ENCODE measurements at regions not wholly inside any gene's neighbourhood (a gene's known extent, or its start where the extent isn't known, plus 50 kb on each side); places are given as distances from the start of the nearest gene placed in this dataset.

DNA sequence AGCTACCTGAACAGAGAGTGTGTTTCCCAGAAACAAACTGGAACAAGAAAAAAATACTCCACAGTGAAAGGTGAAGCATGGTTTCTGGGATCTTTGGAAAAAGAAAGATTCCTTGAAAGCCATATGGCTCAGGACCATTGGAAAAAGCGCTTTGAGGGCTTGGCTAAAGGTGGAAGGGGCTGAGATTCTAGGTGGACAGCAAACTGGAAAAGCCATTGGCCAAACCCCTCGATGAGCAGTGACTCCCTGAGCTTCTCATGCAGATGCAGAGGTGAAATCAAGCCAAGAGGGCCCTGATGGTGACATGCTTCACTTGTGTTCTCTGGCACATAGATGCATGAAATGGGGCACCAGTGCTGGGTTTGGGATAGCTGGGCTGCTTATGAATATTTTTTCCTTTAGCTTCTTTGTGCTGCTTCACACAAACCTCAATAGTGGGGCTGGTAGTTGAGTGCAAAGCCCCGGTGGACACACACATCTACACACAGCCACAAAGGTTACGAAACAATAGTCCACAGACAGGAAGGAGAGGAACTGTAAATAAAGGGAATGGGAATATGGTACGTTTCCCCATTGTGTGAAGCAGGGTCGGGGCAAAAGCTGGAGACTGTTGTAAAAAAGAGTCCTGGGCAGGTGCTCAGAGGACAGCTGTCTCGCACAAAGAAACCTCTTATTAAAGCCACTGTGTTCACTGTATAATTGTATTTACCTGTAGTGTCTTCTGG, 117.8 kb downstream of the FOXA2 start:
- DNase-seq (ENCODE audit: low read depth) = no peak

DNA sequence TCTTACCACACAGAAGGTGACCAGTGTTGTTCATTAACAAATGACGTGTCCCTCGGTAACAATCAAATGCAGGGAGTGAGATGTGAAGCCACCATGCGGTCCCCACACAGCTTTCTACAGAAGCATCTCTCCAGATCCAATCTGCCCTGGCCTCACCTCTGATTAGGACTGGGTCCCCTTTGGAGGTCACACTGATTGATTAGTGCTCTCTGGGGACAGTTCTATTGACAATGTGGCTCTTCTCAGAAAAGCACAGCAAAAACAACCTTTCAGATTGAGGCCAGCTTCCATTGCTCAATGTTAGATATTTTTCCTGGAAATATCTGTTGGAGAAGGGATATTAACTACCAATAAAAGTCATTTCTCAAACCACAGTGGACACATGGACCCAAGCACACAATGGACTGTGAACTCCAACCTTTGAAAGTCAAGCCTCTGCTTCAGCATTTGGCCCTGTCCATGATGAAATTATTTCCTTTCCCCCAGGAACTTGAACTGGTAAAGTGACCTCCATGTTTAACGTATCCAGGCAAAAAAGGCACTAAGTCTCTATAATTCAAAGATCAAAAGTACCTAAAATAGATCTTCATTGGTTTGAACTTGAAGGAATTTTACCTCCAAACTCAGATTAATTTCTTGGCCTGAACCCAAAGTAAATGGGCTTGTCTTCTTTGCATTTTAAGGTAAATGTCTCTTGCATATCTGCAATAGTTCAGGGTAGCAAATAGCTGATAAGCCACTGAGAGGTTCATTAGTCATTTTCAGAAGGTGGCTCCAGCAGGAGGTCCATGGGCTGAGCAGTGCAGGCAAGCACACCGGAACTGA, 118.5 kb downstream of the FOXA2 start:
- no peak for DNase-seq (ENCODE audit: low read depth)

DNA sequence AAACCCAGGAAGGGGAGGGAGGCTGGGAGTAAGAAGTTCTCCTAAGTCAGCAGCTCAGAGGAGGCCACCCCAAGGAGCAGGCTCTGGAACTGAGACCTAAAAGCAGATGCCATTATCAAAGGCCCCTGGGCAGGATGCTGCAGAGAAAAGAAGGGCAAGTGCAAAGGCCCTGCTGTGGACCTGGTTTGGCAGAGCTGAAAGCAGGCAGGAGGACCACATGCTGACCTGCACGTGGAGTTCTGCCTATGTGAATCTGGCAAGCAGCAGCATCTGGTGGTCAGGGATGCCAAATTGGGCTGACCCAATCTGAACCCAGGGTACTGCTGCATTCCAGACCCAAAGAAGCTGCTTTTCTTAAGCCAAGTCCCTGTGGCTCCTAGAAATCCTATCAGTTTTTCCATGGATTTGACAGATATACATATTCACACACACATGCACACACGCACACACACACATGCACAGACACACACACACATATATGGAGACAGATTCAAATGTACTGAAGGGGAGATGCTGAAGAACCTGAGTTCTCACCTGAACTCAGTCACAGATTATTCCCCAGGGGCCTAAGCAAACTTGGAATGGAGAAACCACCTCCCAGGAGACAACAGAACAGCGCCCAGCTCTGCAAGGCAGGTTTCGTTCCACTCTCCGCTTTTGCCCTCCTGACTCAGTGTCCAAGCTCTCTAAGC, 119.9 kb downstream of the FOXA2 start:
- no peak for DNase-seq (ENCODE audit: low read depth)

DNA sequence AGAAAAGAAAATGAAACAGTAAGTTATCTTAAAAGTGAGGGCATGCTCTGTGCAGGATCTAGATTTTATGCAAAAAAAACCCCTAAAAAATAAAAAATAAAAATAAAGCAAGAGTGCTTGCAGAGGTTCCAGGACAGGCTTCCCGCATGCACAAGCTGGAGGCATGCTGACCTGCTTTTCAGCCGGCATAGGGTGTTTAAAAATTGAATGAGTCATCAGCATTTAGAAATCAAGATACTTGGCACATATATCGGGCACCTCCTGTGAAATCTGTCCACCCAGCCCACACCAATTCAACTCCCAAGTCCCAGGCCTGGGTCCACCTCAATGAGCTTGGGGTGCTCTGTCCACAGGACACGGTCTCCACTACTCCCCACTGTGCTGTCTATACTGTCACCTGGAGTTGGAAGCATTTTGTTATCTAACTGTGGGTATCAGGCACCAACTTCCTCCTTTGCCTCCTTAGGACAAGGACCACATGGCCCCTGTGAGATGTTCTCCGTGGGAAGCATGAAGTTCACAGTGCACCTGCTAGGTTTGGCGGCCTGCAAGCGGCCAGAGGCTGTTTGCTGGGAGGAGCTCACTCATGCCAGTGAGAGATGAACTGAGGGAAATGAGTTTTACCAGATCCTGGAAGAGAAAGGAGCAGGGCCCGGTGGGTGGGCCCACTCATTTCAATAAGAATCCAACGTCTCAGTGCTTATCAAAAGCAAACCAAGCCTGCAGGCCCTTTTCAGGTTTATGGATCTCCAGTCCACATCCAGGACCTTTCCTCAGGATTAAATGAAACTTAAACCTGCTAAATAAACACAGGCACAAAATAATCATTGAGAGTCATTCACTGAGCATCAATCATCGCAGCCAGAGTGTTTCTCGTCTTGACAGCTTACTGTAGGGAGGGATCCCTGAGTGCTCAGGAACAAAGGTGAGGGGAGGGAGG, 121.1 kb downstream of the FOXA2 start:
- no peak for DNase-seq (ENCODE audit: low read depth)

DNA sequence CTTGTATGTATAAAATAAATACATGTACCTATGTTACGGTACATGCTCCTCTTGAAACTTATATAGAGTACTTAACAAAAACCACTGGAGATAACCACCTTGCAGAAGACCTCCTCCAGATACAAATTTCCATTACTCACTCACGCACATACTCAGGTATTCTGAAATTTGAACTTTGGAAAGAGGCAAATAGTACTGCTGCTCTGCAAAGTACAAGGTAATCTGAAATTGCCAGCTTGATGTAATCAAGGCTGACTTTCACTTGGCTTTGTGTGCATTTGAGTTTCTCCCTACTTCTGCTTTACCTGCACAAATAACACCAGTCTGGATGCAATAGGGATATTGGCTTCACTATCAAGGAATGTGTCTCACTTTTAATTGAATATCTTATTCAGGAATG, 123.6 kb downstream of the FOXA2 start:
- no peak for DNase-seq (ENCODE audit: low read depth)

DNA sequence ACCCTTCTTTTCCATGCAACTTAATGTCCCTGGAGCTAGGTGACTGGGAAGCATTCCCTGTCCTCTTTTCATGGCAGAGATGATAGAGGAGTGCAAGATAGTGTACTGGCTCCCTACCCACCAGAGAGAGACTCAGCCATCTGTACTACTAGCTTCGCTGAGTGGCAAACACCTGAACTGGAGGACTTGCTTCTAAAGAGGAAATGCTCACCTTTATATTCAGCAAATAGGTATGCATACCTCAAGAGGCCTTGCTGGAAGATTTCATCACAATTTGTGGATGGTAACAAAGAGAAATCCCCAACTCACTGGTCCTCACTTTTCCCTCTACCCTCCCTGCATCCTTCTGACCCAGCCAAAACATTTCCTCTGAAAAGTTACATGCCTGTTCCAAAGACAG, 124.1 kb downstream of the FOXA2 start:
- no peak for DNase-seq (ENCODE audit: low read depth)

DNA sequence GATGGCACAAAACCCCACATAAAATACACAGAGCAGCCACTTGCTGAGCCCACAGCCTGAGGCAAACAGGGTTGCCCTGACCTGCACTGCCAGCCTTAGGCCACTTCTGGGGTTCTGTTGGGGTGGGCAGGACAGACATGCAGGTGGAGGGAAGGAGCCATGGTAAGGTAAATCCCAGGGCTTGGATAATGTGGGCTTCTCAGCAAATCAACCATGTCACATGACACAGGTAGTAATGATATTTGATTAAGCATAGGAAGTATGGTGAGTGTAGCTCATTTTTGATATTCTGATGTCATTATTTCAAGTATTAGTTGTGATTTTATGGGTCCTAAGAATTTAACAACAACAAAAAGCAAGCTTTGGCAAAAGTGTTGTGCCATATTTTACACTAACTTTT, 124.6 kb downstream of the FOXA2 start:
- DNase-seq (ENCODE audit: low read depth) = no peak

DNA sequence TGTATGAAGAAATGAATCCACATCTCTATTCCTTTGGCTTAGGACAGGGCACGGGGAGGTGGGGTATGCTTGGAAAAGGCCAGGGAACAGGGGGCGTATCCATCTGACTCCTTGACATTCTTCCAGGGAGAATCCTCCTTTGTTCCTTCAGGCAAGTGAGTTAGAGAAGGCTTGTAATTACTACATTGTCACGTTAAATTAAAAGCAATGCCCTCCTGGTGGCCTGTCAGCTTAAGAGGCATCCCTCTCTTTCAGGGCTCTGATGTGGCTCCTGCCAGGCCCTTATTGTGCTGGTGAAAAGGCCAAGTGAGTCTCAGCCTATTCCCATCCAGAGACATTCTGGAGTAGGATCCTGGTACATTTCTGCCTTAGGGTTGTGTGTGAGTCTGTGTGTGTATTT, 128.3 kb downstream of the FOXA2 start:
- no peak for DNase-seq (ENCODE audit: low read depth)

DNA sequence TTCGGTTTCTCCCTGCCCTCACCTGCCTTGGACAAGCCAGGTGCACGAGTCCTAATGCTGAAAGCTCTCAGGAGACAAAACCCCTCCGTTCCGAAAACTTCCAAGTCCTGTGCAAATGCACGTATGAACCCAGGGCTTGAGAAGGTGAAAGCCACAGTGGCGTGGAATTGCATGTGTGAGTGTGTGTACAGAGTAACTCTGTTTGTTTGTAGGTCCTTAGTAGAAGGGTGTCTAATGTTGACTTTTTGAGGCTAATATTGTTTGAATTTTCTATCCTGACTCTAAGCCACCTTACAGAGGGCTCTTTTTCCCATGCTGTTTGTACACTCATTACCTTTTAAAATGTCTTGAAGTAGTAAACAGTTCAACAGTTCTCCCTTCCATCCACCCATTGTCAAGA, 129.1 kb downstream of the FOXA2 start:
- DNase-seq (ENCODE audit: low read depth) = no peak

DNA sequence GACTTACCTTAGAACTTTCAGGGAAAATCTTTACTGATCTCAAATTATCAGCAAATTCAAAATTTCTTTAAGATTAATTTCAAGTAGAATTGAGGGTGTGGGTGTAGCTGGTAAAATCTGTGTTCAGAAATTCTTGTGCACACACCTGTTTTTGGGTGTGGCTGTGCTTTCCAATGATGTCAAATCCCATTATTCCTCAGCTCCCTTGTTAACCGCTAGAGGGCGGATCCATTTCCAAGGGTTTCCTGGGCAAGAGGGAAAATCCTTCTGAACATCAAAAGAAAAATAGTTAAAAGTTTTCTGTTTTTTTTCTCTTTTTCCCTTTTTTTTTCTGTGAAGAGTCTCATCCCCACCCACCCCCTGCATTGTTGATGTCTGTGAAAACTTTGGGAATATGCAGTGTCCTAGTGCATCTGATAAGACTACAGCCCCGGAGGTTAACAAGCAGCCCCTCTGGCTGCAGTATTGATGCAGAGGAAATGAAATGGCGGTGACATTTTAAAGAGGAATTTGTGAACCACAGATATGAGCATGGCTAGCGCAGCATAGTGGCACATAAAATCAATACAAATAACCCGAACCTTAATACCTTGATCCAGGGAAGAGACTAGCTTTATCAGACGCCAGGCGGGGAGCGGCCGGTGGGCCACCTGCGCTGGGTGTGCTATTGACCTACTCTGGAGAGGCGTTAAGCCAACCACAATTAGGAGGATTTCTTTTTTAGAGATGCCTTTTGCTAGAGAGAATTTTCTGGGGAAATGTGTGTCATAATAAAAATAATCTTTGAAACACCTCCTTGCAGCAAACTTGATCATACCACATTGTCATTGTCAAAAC, 130.9 kb downstream of the FOXA2 start:
- no peak for DNase-seq (ENCODE audit: low read depth)

DNA sequence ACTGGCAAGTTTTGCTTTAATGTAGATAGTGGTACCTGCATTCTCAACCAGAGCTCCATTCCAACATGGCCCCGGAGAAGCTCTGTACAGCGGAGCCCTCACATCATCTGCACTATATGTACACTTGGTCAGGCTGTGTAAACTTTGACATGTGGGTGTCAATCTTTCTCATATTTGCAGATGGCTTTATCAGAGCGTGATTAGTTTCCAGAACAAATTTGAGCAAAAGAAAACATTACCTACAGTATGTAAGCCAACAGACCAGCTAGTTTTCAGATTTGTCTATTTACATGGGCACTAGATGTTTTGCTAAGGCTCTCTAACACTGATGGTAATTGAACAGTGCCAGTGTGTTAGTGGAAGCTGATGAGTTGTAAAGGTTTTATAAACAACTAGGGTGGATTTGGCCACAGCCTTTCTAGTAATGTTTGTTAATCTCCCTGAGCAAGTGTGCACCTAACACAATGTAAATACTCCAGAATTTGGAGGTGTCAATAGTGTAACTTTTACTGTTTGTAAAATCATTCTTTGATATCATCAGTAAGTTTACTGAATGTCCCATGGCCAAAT, 131.8 kb downstream of the FOXA2 start:
- no peak for DNase-seq (ENCODE audit: low read depth)

DNA sequence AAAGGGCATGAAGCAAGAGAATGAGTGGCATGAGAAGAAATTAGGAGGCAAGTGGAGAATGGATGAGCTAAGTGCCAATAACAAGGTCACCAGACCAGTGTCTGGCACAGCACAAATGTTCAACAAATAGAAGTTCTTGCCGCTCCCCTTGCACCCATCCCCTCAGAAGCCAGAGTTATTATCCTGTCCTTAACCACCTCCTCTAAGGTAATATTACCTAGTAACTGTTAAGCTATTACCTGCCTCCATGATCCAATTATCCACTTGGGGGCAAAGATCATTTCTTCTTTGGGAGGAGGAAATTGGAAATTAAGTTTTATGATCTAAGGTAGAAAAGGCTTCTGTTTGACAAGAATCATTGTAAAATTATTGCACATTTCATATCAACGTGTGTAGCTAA, 133.8 kb downstream of the FOXA2 start:
- no peak for DNase-seq (ENCODE audit: low read depth)

DNA sequence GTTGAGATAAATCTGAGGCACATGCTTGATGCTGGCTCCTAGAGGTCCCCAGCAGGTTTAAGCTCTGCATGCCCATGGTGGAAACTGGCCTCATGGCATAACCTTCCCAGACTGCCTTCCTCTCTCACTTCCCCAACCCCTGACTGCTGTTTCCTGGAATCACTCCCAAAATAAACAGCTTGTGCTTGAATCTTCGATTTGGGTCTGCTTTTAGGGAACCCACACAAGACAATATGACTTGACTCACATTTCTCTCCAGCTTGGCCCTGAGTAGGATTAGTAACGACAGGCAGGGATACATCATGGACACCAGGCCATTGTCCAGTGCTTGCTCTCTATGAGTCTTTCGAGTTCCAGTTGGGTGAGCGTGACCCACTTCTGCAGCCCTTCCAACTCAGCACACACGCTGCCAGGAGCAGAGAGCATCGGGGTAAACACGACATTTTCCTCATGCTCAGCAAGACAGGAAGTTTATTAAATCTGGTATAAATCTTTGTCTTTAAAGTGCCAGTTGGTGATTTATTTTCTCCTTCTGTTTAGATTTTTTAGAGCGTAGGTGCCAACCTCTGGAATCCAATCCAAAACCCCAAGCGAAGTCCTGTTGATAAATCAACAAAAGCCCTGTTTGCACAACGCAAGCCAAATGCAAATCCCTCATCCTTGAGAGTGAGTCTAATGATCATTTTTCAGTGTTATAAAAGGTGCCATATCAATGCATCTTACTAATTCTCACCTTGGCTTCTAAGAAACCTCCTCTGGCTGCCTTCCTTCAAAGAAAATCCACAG, 135.0 kb downstream of the FOXA2 start:
- DNase-seq (ENCODE audit: low read depth) = no peak

DNA sequence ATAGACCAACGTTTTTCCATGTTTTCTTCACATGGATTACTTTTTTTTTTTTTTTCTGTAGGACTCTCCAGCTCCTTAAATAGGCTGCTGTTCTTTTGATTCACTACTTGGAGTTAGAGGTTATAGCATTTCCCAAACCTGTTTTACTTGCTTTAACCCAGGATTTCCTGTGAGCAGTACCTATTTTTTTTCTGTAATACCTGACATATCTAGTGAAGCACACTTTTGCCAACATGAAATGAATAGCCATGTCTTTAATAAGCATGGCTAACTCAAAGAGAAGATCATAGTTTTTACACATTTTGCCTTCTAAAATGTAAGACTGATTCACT, 137.0 kb downstream of the FOXA2 start:
- DNase-seq (ENCODE audit: low read depth) = no peak

DNA sequence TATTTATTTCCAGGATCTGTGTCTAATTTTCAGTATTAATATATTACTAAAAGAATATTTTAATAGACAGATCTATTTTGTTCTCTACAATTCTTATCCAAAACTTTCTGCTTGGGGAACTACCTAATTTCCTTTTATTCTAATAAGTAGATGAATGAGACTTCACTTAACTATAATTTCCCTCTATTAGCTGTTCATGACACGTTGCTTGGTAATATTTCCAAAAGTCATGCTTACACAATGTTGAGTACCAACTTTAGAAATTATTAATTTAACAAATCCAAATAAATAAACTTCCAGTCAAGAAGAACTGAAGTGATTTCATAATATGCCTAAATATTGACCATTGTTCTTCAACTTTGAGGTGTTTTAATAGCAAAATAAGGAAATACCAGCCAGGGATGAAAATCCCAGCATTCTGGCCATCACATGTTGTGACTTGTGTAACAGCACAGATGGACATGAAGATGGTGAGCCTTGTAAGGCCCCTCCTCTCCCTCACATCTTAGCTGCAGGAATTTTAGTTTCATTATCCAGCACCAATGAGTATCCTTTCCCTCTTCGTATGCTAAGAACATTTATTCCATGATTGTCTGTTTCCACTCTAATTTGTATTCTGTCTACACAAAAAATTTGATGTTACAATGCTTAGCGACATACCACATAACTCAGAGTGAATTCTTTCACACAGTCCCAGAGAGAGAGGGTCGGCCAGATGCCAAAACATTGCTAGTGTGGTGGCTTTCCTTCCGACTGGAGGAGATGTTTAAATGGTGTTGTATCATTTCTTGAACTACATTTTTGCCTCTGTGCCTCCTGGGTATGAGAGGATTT, 137.5 kb downstream of the FOXA2 start:
- DNase-seq (ENCODE audit: low read depth) = no peak

DNA sequence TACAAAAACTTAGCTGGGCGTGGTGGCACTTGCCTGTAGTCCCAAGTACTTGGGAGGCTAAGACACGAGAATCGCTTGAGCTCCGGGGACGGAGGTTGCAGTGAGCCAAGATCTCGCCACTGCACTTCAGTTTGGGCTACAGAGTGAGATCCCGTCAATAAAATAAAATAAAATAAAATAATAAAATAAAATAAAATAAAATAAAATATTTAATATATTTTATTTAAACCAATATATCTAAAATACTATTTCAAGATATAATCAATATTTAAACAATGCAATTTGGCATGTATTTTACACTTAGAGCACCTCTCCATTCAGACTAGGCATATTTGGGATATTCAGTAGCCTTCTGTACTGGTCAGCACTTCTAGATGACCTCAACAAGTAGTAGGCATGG, 142.1 kb downstream of the FOXA2 start:
- no peak for DNase-seq (ENCODE audit: low read depth)

DNA sequence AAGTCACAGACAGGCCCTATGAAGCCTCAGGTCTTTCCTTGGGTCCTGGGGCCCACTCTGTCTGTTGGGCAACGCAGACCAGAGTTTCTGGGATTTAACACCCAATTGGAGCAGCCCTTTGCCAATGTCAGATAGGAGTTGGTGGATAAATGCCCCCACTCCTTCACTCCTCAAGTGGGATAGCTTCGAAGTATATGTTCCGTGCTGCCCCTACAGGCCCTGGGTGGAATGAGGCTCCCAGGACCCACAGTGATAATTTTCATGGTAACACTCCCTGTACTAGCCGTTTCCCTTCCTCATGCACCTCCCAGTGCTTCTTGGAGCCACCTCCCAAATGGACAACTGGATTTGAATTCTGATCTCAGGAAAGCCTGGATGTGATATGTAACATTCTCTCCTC, 145.4 kb downstream of the FOXA2 start:
- DNase-seq (ENCODE audit: low read depth) = no peak

DNA sequence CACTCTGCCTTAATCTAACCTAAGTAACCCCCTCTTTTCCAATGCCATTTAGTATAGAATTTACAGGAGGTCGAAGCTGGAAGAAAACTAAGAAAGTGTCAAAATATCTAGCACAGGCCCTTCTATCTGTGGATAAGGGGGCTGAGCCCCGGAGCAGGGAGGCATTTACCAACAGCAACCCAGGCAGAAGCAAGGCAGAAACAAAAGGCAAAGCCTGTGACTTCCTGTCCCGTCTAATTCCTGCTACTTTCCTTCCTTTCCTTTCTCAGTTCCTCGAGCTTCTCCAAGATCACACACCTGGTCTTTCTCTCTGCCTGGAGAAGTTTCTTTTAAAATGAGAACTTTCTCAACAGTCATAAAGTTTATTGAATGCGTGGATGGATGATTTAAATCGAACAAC, 146.0 kb downstream of the FOXA2 start:
- no peak for DNase-seq (ENCODE audit: low read depth)

DNA sequence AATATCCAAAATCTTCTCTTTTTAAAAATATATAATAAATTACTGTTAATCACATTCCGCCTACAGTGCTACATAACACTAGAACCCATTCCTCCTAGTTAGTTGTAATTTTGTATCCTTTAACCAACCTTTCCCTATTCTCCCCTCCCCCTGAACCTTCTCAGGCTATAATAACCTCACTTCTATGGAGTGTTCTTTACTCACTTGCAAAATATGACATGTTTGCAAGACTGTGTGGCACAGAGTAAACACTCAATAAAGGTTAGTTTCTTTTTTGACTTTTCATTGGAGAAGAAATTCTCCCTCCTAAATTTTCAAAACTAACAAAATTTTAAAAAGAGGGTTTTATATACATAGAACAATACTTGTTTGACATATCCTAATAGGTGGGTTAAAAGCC, 147.0 kb downstream of the FOXA2 start:
- no peak for DNase-seq (ENCODE audit: low read depth)
